Hepatocyte (in vitro differentiated cells): ENCODE measurements at regions not wholly inside any gene's neighbourhood (a gene's known extent, or its start where the extent isn't known, plus 50 kb on each side); places are given as distances from the start of the nearest gene placed in this dataset.

ENCODE experiments used
- EZH2 ChIP-seq: fragments of 200-600 bp; sonication (generic); IDR thresholded peaks from 2 replicates; pipeline ENCODE4 v1.6.1; 2016; ENCODE audit warnings: antibody characterized with exemption, mild to moderate bottlenecking, borderline replicate concordance
- TF ChIP-seq, protein P1 (sequence below): fragments of 200-600 bp; sonication (generic); IDR thresholded peaks from 2 replicates; pipeline ENCODE4 v1.5.1; 2016; ENCODE audit warnings: antibody characterized with exemption, mild to moderate bottlenecking; ENCODE audit not compliant: poor library complexity

- TF ChIP-seq, protein P1, sequence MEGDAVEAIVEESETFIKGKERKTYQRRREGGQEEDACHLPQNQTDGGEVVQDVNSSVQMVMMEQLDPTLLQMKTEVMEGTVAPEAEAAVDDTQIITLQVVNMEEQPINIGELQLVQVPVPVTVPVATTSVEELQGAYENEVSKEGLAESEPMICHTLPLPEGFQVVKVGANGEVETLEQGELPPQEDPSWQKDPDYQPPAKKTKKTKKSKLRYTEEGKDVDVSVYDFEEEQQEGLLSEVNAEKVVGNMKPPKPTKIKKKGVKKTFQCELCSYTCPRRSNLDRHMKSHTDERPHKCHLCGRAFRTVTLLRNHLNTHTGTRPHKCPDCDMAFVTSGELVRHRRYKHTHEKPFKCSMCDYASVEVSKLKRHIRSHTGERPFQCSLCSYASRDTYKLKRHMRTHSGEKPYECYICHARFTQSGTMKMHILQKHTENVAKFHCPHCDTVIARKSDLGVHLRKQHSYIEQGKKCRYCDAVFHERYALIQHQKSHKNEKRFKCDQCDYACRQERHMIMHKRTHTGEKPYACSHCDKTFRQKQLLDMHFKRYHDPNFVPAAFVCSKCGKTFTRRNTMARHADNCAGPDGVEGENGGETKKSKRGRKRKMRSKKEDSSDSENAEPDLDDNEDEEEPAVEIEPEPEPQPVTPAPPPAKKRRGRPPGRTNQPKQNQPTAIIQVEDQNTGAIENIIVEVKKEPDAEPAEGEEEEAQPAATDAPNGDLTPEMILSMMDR = no peak
- no peak for TF ChIP-seq EZH2
Observed at GRCh38 chr4:136863756-136864155, 668.5 kb downstream of the PCDH18 start.
